ENCODE measurements at regions not wholly inside any gene's neighbourhood (a gene's known extent, or its start where the extent isn't known, plus 50 kb on each side); places are given as distances from the start of the nearest gene placed in this dataset.

- TF ChIP-seq GABPA (IDR thresholded peaks at IDR 0.05; ENCODE audit: low read depth): no peak
- TF ChIP-seq CTCF (IDR thresholded peaks at IDR 0.05; ENCODE audit: insufficient read depth, low read length): no peak
Measured at GRCh38 chr11:130655300-130655699, 206.9 kb downstream of the ADAMTS15 start.
